A549 (cell line): ENCODE measurements at regions not wholly inside any gene's neighbourhood (a gene's known extent, or its start where the extent isn't known, plus 50 kb on each side); places are given as distances from the start of the nearest gene placed in this dataset.

ENCODE experiments used
- CTCF ChIP-seq: fragments of >200 bp; sonication (Bioruptor Twin); formaldehyde crosslinking; IDR thresholded peaks from 3 replicates; pipeline ENCODE4 v1.5.1; 2016
- EHMT2 ChIP-seq: fragments of 200-600 bp; sonication (generic); IDR thresholded peaks from 2 replicates; pipeline ENCODE4 v1.6.1; 2016; ENCODE audit warnings: antibody characterized with exemption, low read depth, mild to moderate bottlenecking, moderate library complexity
- EP300 ChIP-seq, 2 experiments: fragments of >200 bp; sonication (Bioruptor Twin); formaldehyde crosslinking; IDR thresholded peaks; 2 replicates in 1 of 2; 3 replicates in 1 of 2; pipeline ENCODE4 v1.6.1; 2016 to 2017
- ESRRA ChIP-seq: fragments of 150-350 bp; IDR thresholded peaks from 2 replicates; pipeline ENCODE4 v1.6.1; 2014; ENCODE audit warnings: mild to moderate bottlenecking, low read length, borderline replicate concordance
- NPAS2 ChIP-seq: fragments of 250-450 bp; sonication (Bioruptor Pico); IDR thresholded peaks from 2 replicates; pipeline ENCODE4 v1.8.0; 2022; ENCODE audit warnings: mild to moderate bottlenecking, moderate library complexity, borderline replicate concordance
- RNF2 ChIP-seq: fragments of 200-600 bp; sonication (generic); IDR thresholded peaks from 2 replicates; pipeline ENCODE4 v1.6.1; 2016; ENCODE audit warnings: low read depth, mild to moderate bottlenecking, antibody characterized with exemption, moderate library complexity, borderline replicate concordance

GRCh38 chrX:55335296-55335695, 70.6 kb upstream of the PAGE3 start:
- no peak for TF ChIP-seq CTCF
- TF ChIP-seq ESRRA: no peak
- no peak for TF ChIP-seq NPAS2 (CRISPR knock-in tag)
- no peak for TF ChIP-seq RNF2
- no peak for TF ChIP-seq EP300 (IDR thresholded peaks at IDR 0.05)
- no peak for TF ChIP-seq EHMT2
